Panc1 (cell line): ENCODE measurements at regions not wholly inside any gene's neighbourhood (a gene's known extent, or its start where the extent isn't known, plus 50 kb on each side); places are given as distances from the start of the nearest gene placed in this dataset.

Source experiments
- ATAC-seq: fragments of 200-7000 bp; cut with Tn5 transposase; 2 replicates; pipeline ENCODE4 v1.9.1; 2020; ENCODE audit warnings: mild to moderate bottlenecking, moderate library complexity
- BruUV-seq: library from RNA; stranded (reverse); fragments of 400-500 nt; replicated peaks from 2 replicates; lab custom pipeline; 2021; lab: Mats Ljungman, UMichigan
- CTCF ChIA-PET: fragments of 300-600 bp; sonication (Branson Sonifier 250); formaldehyde crosslinking; loops from one replicate; lab custom pipeline; 2022; ENCODE audit warnings: antibody characterized with exemption; lab: Charles Lee
- POLR2A ChIA-PET: fragments of 300-600 bp; sonication (Branson Sonifier 250); formaldehyde crosslinking; loops from one replicate; lab custom pipeline; 2022; ENCODE audit warnings: antibody characterized with exemption; lab: Charles Lee
- DNase-seq: peaks from one replicate; pipeline ENCODE4 v3.0.0-alpha.2; 2010; ENCODE audit warnings: low read depth, low spot score
- H3K27ac ChIP-seq: 2 replicates; pipeline ENCODE4 v1.5.1; 2011; ENCODE audit warnings: mild to moderate bottlenecking, low read length, inconsistent platforms
- H3K27me3 ChIP-seq: fragments of 200-500 bp; sonication (Bioruptor generic); 2 replicates; pipeline ENCODE4 v1.6.0; 2014; ENCODE audit warnings: low read length, inconsistent platforms; ENCODE audit not compliant: control insufficient read depth, insufficient read depth
- H3K36me3 ChIP-seq: fragments of 200-500 bp; sonication (Bioruptor generic); 2 replicates; pipeline ENCODE4 v1.5.1; 2014; ENCODE audit warnings: inconsistent platforms, mild to moderate bottlenecking, low read length, moderate library complexity; ENCODE audit not compliant: control insufficient read depth, insufficient read depth
- H3K4me1 ChIP-seq: 2 replicates; pipeline ENCODE4 v1.5.1; 2011; ENCODE audit warnings: inconsistent platforms, mild to moderate bottlenecking, low read length, moderate library complexity; ENCODE audit not compliant: control insufficient read depth, insufficient read depth
- H3K4me3 ChIP-seq, 2 experiments: 2 replicates each; pipeline ENCODE4 v1.5.1; 2011 to 2012; ENCODE audit warnings: low read depth in 2 of 2, low read length in 2 of 2, mild to moderate bottlenecking in 2 of 2, inconsistent platforms in 1 of 2, moderate library complexity in 1 of 2
- H3K9me3 ChIP-seq: fragments of 200-500 bp; sonication (Bioruptor generic); 2 replicates; pipeline ENCODE4 v1.5.1; 2014; ENCODE audit warnings: low read depth, mild to moderate bottlenecking, inconsistent platforms, low read length, moderate library complexity; ENCODE audit not compliant: control insufficient read depth, insufficient read depth
- POLR2AphosphoS5 ChIP-seq: IDR thresholded peaks from 2 replicates; pipeline ENCODE4 v1.6.1; 2012; ENCODE audit warnings: mild to moderate bottlenecking, low read depth, low read length, moderate library complexity
- SIN3A ChIP-seq: IDR thresholded peaks from 2 replicates; pipeline ENCODE4 v1.6.1; 2012; ENCODE audit warnings: low read depth, mild to moderate bottlenecking, low read length, moderate library complexity, borderline replicate concordance; ENCODE audit not compliant: insufficient read depth
- TCF7L2 ChIP-seq: IDR thresholded peaks from 2 replicates; pipeline ENCODE4 v1.6.1; 2011; ENCODE audit warnings: mild to moderate bottlenecking, low read depth, low read length, inconsistent platforms
- in situ Hi-C: cut with HindIII; loops from 2 replicates; pipeline ENCODE4 v1.10.0; 2016; ENCODE audit warnings: low sequenced_read_pairs, low pct_unique_long_range_greater_than_20kb
- intact Hi-C: fragments of 100-400 bp; cut with micrococcal nuclease; formaldehyde crosslinking; loops from one replicate; pipeline ENCODE4 v1.10.0; 2022; ENCODE audit not compliant: unreplicated experiment
- TF ChIP-seq, protein P1 (sequence below), 2 experiments: IDR thresholded peaks; 2 replicates each; pipeline ENCODE4 v1.6.1; 2011 to 2012; ENCODE audit warnings: low read depth in 2 of 2, control low read depth in 1 of 2, low read length in 1 of 2, mild to moderate bottlenecking in 1 of 2, moderate library complexity in 1 of 2; ENCODE audit not compliant: insufficient read depth in 1 of 2
- TF ChIP-seq, protein P2 (sequence below): fragments of 450-650 bp; IDR thresholded peaks from 2 replicates; pipeline ENCODE4 v1.5.1; 2017; ENCODE audit warnings: mild to moderate bottlenecking

DNA sequence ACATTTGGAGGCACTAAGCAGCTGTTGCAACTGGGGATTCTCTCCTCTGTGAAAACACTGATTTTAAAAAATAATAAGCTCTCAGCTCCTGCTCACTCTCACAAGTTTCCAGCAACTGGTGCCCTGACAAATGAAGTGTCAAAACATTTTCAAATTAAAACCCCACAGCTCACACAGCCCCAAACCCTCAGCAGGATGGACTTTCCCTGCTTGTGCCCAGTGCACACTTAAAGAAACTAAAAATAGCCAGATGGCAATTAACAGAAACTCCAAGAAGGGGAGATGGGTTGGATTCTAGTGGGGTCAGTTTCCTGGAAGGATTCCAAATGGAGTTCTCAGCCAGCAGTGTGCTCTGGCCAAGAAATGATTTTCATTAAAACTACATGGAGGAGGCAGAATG lies 163.0 kb upstream of the PUM3 start:
- ATAC-seq (no peak), DNase-seq (no peak)
- no peak overlapping the region for H3K27ac ChIP-seq
- POLR2A ChIA-PET = no interaction called here
- TF ChIP-seq SIN3A (no peak), TCF7L2 (no peak), POLR2AphosphoS5 (no peak)
- TF ChIP-seq, protein P1, sequence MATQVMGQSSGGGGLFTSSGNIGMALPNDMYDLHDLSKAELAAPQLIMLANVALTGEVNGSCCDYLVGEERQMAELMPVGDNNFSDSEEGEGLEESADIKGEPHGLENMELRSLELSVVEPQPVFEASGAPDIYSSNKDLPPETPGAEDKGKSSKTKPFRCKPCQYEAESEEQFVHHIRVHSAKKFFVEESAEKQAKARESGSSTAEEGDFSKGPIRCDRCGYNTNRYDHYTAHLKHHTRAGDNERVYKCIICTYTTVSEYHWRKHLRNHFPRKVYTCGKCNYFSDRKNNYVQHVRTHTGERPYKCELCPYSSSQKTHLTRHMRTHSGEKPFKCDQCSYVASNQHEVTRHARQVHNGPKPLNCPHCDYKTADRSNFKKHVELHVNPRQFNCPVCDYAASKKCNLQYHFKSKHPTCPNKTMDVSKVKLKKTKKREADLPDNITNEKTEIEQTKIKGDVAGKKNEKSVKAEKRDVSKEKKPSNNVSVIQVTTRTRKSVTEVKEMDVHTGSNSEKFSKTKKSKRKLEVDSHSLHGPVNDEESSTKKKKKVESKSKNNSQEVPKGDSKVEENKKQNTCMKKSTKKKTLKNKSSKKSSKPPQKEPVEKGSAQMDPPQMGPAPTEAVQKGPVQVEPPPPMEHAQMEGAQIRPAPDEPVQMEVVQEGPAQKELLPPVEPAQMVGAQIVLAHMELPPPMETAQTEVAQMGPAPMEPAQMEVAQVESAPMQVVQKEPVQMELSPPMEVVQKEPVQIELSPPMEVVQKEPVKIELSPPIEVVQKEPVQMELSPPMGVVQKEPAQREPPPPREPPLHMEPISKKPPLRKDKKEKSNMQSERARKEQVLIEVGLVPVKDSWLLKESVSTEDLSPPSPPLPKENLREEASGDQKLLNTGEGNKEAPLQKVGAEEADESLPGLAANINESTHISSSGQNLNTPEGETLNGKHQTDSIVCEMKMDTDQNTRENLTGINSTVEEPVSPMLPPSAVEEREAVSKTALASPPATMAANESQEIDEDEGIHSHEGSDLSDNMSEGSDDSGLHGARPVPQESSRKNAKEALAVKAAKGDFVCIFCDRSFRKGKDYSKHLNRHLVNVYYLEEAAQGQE (IDR thresholded peaks at IDR 0.05; ENCODE audit: insufficient read depth in 1 of 2, low read depth in 2 of 2, low read length in 1 of 2) = no peak
- TF ChIP-seq, protein P2, sequence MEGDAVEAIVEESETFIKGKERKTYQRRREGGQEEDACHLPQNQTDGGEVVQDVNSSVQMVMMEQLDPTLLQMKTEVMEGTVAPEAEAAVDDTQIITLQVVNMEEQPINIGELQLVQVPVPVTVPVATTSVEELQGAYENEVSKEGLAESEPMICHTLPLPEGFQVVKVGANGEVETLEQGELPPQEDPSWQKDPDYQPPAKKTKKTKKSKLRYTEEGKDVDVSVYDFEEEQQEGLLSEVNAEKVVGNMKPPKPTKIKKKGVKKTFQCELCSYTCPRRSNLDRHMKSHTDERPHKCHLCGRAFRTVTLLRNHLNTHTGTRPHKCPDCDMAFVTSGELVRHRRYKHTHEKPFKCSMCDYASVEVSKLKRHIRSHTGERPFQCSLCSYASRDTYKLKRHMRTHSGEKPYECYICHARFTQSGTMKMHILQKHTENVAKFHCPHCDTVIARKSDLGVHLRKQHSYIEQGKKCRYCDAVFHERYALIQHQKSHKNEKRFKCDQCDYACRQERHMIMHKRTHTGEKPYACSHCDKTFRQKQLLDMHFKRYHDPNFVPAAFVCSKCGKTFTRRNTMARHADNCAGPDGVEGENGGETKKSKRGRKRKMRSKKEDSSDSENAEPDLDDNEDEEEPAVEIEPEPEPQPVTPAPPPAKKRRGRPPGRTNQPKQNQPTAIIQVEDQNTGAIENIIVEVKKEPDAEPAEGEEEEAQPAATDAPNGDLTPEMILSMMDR = no peak
- H3K9me3 ChIP-seq = no peaks in the 10 kb centered on the region
- BruUV-seq = no TSS peak
- H3K36me3 ChIP-seq = no peaks in the 10 kb centered on the region
- H3K27me3 ChIP-seq = no peaks in the 10 kb centered on the region
- in situ Hi-C loops = no loop called here
- no peaks in the 10 kb centered on the region for H3K4me1 ChIP-seq
- CTCF ChIA-PET = no interaction called here
- intact Hi-C loops = no loop called here
- H3K4me3 ChIP-seq = no peak overlapping the region

DNA sequence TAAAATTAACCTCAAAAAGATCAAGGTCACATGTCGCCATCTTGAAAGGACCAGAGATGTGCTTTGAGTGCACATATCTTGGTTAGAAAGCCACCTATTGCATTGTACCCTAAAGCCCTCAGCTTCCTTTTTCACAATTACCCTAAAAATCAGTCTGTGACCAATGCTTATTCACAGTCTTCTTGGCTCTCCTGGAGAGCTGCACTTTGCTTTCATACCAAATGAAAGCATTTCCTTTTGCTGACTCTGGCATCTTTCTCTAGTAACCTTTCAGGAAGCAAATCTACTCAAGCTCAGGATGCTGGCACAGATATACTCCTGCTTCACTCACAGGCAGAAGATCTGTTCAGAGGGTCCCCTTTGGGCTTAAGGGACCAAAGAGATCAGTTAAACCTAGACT lies 160.7 kb upstream of the PUM3 start:
- no peaks in the 10 kb centered on the region for H3K9me3 ChIP-seq
- H3K4me1 ChIP-seq = no peaks in the 10 kb centered on the region
- no TSS peak for BruUV-seq
- ATAC-seq = no peak
- H3K27me3 ChIP-seq = no peaks in the 10 kb centered on the region
- TF ChIP-seq TCF7L2 (no peak), POLR2AphosphoS5 (no peak), SIN3A (no peak)
- TF ChIP-seq, protein P2 = no peak
- TF ChIP-seq, protein P1 (IDR thresholded peaks at IDR 0.05; ENCODE audit: insufficient read depth in 1 of 2, low read depth in 2 of 2, low read length in 1 of 2) = no peak
- H3K36me3 ChIP-seq = no peaks in the 10 kb centered on the region
- in situ Hi-C loops (no loop called here), intact Hi-C loops (no loop called here)
- no peak overlapping the region for H3K4me3 ChIP-seq
- POLR2A ChIA-PET = no interaction called here
- CTCF ChIA-PET = no interaction called here
- no peak for DNase-seq
- H3K27ac ChIP-seq = no peak overlapping the region
